ENCODE measurements at regions not wholly inside any gene's neighbourhood (a gene's known extent, or its start where the extent isn't known, plus 50 kb on each side); places are given as distances from the start of the nearest gene placed in this dataset.

DNA sequence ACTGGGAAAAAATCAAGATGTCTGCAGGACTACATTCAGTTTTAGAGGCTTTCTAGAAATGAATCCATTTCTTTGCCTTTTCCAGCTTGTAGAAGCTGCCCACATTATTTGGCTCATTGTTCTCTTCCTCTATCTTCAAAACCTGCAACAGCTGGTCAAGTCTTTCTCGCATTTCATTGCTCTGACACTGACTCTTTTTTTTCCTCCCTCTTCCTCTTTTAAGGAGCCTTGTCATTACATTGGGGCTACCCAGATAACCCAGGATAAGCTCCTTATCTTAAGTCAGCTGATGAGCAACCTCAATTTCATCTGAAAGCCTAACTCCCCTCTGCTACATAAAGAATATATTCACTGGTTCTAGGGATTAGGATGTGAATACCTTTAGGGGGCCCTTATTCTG is 53.2 kb upstream of the CEP162 start:
- TF ChIP-seq EZH2phosphoT487 (IDR thresholded peaks at IDR 0.05), result no peak
- TF ChIP-seq, protein P1, sequence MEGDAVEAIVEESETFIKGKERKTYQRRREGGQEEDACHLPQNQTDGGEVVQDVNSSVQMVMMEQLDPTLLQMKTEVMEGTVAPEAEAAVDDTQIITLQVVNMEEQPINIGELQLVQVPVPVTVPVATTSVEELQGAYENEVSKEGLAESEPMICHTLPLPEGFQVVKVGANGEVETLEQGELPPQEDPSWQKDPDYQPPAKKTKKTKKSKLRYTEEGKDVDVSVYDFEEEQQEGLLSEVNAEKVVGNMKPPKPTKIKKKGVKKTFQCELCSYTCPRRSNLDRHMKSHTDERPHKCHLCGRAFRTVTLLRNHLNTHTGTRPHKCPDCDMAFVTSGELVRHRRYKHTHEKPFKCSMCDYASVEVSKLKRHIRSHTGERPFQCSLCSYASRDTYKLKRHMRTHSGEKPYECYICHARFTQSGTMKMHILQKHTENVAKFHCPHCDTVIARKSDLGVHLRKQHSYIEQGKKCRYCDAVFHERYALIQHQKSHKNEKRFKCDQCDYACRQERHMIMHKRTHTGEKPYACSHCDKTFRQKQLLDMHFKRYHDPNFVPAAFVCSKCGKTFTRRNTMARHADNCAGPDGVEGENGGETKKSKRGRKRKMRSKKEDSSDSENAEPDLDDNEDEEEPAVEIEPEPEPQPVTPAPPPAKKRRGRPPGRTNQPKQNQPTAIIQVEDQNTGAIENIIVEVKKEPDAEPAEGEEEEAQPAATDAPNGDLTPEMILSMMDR (IDR thresholded peaks at IDR 0.05), result no peak

Measured in neural progenitor cell (in vitro differentiated cells).